Astrocyte of the cerebellum (primary cell): ENCODE measurements at regions not wholly inside any gene's neighbourhood (a gene's known extent, or its start where the extent isn't known, plus 50 kb on each side); places are given as distances from the start of the nearest gene placed in this dataset.

Experiments used
- DNase-seq: peaks from one replicate; pipeline ENCODE4 v3.0.0-alpha.2; 2011; ENCODE audit warnings: low read depth
- H3K4me3 ChIP-seq: 2 replicates; pipeline ENCODE4 v1.5.1; 2011; ENCODE audit warnings: mild to moderate bottlenecking, low read depth, low read length, moderate library complexity
- CTCF ChIP-seq: IDR thresholded peaks from 2 replicates; pipeline ENCODE4 v1.5.1; 2012; ENCODE audit warnings: low read length, low read depth, moderate library complexity, mild to moderate bottlenecking; ENCODE audit errors: missing control alignments
- in situ Hi-C: cut with HindIII; loops from 2 replicates; pipeline ENCODE4 v1.10.0; 2017; ENCODE audit warnings: low sequenced_read_pairs

DNA sequence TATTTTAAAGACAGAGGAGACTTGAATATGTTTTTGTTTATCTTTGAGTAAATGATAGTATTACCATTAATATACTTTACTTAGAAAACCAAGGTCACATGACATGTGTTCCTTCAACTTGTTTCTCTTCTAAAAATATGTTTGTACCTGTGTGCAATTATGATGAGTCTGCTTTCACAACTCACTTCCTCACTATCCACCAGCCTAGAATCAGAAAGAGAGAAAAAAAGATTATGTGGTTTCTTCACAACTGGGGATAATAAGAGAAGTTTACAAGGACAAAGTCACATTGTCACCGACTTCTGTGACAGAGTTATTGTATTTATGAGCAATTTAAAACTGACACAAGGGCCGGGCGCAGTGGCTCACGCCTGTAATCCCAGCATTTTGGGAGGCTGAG, 1112.1 kb downstream of the RPA4 start:
- no peak for TF ChIP-seq CTCF
- H3K4me3 ChIP-seq, result no peak overlapping the region
- in situ Hi-C loops, result no loop called here
- DNase-seq, result no peak

DNA sequence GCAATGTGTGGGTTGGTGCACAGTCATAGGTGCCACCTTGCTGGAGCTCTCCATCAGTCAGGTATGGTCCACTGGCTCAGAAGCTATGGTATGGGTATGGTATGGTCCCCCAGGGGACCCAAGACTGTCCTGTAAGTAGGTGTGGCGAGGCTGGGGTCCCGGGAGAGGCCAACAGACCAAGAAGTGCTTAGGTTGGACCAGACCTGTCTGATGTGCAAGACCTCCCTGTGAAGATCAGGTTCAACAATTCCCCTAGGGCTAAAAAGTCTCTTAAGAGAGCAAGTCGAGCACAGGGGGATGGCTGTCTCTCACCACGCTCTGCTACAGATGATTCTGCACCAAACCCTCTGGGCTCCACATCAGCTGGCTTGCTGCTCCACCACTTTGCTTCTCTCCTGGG, 1145.0 kb downstream of the RPA4 start:
- DNase-seq, result no peak
- no peak for TF ChIP-seq CTCF
- H3K4me3 ChIP-seq, result no peak overlapping the region
- in situ Hi-C loops, result no loop called here

DNA sequence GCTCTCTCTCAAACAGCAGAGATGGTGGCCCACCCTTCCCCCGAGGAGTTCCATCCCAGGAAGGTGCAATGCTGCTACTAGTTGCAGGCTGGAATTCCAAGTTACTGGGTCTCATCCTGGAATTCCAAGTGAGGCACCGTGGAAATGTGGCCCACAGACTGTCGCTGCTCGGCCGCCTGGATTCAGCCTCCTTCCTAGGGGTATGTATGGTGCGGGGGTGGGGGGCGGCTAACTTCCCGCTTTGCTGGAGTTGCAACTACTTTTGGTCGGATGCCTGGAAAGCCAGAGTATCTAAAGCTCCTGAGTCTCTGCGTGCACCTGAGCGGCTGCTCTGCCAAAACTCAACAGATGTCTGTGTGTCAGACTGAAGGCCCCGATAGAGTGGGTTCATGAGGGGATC, 1146.2 kb downstream of the RPA4 start:
- no peak for TF ChIP-seq CTCF
- no peak for DNase-seq
- H3K4me3 ChIP-seq, result no peak overlapping the region
- in situ Hi-C loops, result no loop called here

DNA sequence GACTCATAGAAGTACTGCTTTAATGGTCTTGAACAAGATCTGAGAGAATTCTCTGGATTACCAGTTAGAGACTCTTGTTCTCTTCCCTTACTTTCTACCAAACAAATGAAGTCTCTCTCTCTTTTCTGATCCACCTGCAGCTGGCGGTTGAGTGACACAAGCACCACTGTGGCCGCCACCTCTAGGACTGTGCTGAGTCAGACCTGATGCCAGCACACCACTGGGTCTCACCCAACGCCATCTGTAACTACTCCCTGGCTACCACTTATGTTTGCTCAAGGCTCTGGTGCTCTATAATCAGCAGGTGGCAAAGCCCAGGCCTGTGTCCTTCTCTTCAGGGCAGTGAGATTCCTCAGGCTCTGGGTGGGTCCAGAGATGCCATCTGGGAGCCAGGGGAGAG, 1173.5 kb downstream of the RPA4 start:
- no peak for DNase-seq
- no peak overlapping the region for H3K4me3 ChIP-seq
- TF ChIP-seq CTCF, result no peak
- in situ Hi-C loops, result no loop called here

DNA sequence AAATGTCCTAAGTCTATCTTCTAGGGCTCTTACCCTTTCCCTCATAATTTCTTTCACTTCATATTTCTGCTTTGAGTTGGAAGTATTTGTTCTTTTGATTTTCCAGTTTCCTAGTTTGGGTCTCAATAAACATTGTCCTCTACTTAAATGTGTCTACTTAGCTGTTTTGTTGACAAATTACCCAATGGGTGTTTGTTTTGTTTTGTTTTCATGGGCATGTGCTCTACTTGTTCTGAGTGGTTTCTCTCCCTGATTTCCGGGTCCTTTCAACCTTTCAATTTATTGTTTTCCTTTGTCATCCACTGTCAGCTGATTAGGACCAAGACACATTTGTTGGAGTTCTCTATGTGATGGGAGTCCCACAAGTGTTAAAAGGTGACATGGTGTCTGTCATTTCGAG, 1181.4 kb downstream of the RPA4 start:
- DNase-seq, result no peak
- TF ChIP-seq CTCF, result no peak
- H3K4me3 ChIP-seq, result no peak overlapping the region
- in situ Hi-C loops, result no loop called here

DNA sequence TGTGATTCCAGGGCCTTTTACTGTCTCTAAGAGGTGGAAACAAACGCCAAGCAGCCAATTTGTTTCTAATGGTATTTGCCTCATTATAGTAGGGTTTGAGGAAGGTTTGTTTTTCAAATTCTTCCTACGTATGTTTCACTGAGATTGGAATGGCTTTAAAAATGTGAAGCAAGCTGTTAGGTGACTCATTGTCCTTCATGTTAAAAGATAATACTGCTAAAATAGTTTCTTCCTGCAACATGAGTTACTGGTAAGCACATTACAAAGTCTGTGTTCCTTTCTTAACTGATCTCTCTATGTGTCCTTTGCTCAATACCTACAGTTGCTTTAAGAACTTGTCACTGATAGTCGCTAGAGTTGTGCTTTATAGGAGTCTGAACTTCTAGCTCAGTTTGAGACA, 1183.9 kb downstream of the RPA4 start:
- no peak for TF ChIP-seq CTCF
- no peak overlapping the region for H3K4me3 ChIP-seq
- no peak for DNase-seq
- in situ Hi-C loops, result no loop called here

DNA sequence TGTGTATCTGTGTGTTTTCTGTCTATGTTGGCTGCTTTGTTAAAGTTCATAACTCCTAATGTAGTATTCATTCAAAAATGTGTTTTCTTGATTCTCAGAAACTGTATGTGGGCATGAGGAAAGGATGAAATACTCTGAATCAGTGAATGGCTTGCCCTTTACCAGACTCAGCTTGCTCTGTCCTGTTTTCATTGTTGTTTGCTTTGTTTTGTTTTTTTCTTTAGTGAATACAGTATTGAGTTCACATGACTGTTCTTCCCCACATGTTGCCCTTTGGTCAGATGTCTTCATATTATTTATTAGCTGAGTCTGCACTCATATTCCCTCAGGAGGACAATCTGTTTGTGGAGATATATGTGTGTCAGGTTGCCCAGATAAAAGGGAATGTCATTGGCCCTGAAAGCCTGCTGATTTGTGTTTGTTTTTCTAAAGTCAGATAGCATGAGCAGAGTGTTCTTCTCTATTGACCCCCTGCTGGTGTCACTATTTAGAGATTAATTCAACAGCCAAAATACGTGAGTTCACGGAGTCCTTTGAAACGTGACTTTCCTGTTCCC, 1184.4 kb downstream of the RPA4 start:
- in situ Hi-C loops, result no loop called here
- no peak for TF ChIP-seq CTCF
- no peak for DNase-seq
- no peak overlapping the region for H3K4me3 ChIP-seq
